PFSK-1 (cell line): ENCODE measurements at regions not wholly inside any gene's neighbourhood (a gene's known extent, or its start where the extent isn't known, plus 50 kb on each side); places are given as distances from the start of the nearest gene placed in this dataset.

Source experiments
- FOXP2 ChIP-seq: optimal IDR thresholded peaks from 2 replicates; pipeline ENCODE3; 2011; ENCODE audit warnings: borderline replicate concordance, control low read depth, inconsistent platforms; ENCODE audit not compliant: insufficient read depth; ENCODE audit errors: extremely low read length, extremely low read depth
- POLR2AphosphoS5 ChIP-seq: IDR thresholded peaks from 2 replicates; pipeline ENCODE4 v1.6.1; 2012; ENCODE audit warnings: low read depth, mild to moderate bottlenecking, control low read depth, low read length, moderate library complexity
- REST ChIP-seq, 2 experiments: IDR thresholded peaks; 2 replicates each; pipeline versions ENCODE4 v1.6.1 to v1.8.0; 2011 to 2012; ENCODE audit warnings: low read depth in 2 of 2, low read length in 2 of 2, control low read depth in 1 of 2, inconsistent platforms in 1 of 2, mild to moderate bottlenecking in 1 of 2, moderate library complexity in 1 of 2; ENCODE audit not compliant: insufficient read depth in 1 of 2
- SIN3A ChIP-seq: IDR thresholded peaks from 2 replicates; pipeline ENCODE4 v1.6.1; 2012; ENCODE audit warnings: mild to moderate bottlenecking, low read length, moderate library complexity, borderline replicate concordance; ENCODE audit not compliant: insufficient read depth
- TAF1 ChIP-seq: IDR thresholded peaks from 2 replicates; pipeline ENCODE4 v1.6.1; 2012; ENCODE audit warnings: low read length, control low read depth, borderline replicate concordance; ENCODE audit not compliant: insufficient read depth

GRCh38 chr12:114835031-114835430, 151.1 kb upstream of the TBX3 start:
- TF ChIP-seq POLR2AphosphoS5, result no peak

DNA sequence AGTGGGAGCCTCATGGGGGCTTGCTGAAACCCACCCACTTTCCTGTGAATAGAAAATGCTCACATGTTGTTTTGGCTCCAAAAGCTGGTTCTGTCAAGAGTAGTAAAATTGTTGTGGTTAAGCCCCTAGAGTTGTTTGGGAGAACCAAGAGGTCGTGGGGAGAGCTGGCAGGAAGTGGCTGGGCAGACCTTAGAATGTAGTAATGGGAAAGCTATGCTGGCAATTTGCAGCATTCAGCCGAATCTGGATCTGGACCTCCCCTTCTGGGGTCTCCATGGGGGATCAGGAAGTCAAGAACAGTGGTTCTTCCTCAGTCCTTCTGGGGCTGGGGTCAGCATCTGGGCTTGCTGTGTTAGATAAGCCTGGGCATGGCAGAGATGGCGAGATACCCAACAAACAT, 150.6 kb upstream of the TBX3 start:
- TF ChIP-seq REST (IDR thresholded peaks at IDR 0.05; ENCODE audit: insufficient read depth in 1 of 2, low read depth in 2 of 2, low read length in 2 of 2) (no peak), FOXP2 (no peak), SIN3A (no peak), POLR2AphosphoS5 (no peak), TAF1 (no peak)

DNA sequence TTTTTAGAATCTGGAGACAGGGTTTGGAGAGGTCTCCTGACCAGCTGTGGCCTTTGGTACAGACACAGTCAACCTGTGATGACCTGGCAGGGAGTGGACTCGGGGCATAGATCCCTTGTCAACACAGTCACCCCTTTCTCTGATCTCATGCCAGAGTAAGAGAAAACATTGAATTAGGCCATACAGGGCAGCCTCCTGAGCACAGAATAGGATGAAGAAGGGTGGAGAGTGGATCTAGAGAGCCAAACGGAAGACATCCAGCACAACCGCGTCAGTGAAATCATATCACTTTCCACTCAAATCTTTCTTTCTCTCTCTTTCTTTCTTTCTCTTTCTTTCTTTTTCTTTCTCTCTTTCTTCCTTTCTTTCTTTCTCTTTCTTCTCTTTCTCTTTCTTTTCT, 145.9 kb upstream of the TBX3 start:
- TF ChIP-seq SIN3A (no peak), REST (IDR thresholded peaks at IDR 0.05; ENCODE audit: insufficient read depth in 1 of 2, low read depth in 2 of 2, low read length in 2 of 2) (no peak), TAF1 (no peak), POLR2AphosphoS5 (no peak), FOXP2 (no peak)

GRCh38 chr12:114827461-114827860, 143.5 kb upstream of the TBX3 start:
- TF ChIP-seq REST (IDR thresholded peaks at IDR 0.05; ENCODE audit: insufficient read depth in 1 of 2, low read depth in 2 of 2, low read length in 2 of 2) (no peak), POLR2AphosphoS5 (no peak), FOXP2 (no peak), TAF1 (no peak), SIN3A (no peak)

DNA sequence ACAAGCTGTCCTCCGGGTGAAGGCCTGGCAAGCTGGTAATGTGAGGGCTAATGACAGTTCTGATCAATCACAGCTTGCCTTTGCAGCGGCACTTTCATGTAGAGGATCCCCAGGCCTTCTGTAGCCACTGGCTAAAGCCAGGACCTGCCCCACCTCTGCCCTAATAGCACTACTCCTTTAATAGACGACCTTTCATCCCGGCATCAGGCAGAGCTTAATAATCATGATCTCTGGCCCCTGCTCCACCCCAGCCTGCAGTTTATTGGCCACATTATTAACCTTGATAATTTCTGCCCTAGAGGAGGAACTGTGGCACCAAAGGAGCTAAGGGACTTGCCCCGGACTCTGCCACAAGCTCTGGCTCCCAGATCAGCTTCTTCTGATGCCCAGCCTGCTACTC, 142.3 kb upstream of the TBX3 start:
- TF ChIP-seq FOXP2 (no peak), REST (IDR thresholded peaks at IDR 0.05; ENCODE audit: insufficient read depth in 1 of 2, low read depth in 2 of 2, low read length in 2 of 2) (no peak), SIN3A (no peak)

DNA sequence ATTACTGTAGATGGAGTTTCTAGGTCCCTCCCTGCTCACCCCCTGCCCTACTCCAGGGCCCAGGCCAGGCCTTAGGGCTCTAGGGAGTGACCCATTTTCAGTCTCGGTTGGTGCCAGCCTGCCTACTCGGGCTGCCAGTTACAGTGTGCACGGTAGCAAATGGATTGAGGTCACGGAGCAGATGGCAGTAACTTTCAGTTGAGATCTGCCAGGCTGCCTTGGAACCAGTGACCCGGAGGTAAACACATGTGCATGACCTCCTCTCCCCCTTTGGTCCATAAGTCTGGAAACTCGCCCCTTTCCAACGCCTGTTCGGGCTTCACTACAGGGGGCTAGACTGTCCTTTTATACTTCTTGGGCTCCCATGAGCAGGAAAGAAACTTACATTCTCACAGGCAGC, 139.7 kb upstream of the TBX3 start:
- TF ChIP-seq FOXP2 (no peak), POLR2AphosphoS5 (no peak), TAF1 (no peak), REST (IDR thresholded peaks at IDR 0.05; ENCODE audit: insufficient read depth in 1 of 2, low read depth in 2 of 2, low read length in 2 of 2) (no peak), SIN3A (no peak)
